Neural progenitor cell (in vitro differentiated cells): ENCODE measurements at regions not wholly inside any gene's neighbourhood (a gene's known extent, or its start where the extent isn't known, plus 50 kb on each side); places are given as distances from the start of the nearest gene placed in this dataset.
A peak's percentile ranks its signal among the peaks of the same experiment; 100 is the strongest.

Experiments
- DNase-seq: peaks from one replicate; pipeline ENCODE4 v3.0.0-alpha.2; 2016; ENCODE audit warnings: low spot score
- H2AFZ ChIP-seq: fragments of 200-600 bp; sonication (generic); replicated peaks from 2 replicates; pipeline ENCODE4 v1.6.1; 2016; ENCODE audit warnings: antibody characterized with exemption
- H3F3A ChIP-seq: fragments of 200-600 bp; sonication (generic); 2 replicates; pipeline ENCODE4 v1.6.1; 2016; ENCODE audit warnings: antibody characterized with exemption, low read depth
- H3K27ac ChIP-seq: fragments of 200-600 bp; sonication (generic); 2 replicates; pipeline ENCODE4 v1.5.1; 2016; ENCODE audit warnings: mild to moderate bottlenecking
- H3K27me3 ChIP-seq: fragments of 200-600 bp; sonication (generic); 2 replicates; pipeline ENCODE4 v1.6.1; 2016; ENCODE audit warnings: mild to moderate bottlenecking, moderate library complexity
- H3K36me3 ChIP-seq: fragments of 200-600 bp; sonication (generic); 2 replicates; pipeline ENCODE4 v1.5.1; 2016
- H3K4me1 ChIP-seq: fragments of 200-600 bp; sonication (generic); 2 replicates; pipeline ENCODE4 v1.6.1; 2016; ENCODE audit warnings: mixed run types
- H3K4me2 ChIP-seq: fragments of 200-600 bp; sonication (generic); 2 replicates; pipeline ENCODE4 v1.6.1; 2016
- H3K4me3 ChIP-seq: fragments of 200-600 bp; sonication (generic); 2 replicates; pipeline ENCODE4 v1.5.1; 2016
- H3K79me2 ChIP-seq: fragments of 200-600 bp; sonication (generic); 2 replicates; pipeline ENCODE4 v1.6.1; 2016; ENCODE audit warnings: low read depth
- H3K9ac ChIP-seq: fragments of 200-600 bp; sonication (generic); 2 replicates; pipeline ENCODE4 v1.6.1; 2016
- H3K9me3 ChIP-seq: fragments of 200-600 bp; sonication (generic); 2 replicates; pipeline ENCODE4 v1.5.1; 2016; ENCODE audit warnings: low read depth
- H4K20me1 ChIP-seq: fragments of 200-600 bp; sonication (generic); 2 replicates; pipeline ENCODE4 v1.6.1; 2016; ENCODE audit warnings: low read depth
- H3K27ac Mint-ChIP-seq: 3 replicates; pipeline ENCODE4 v1.8.0; 2021; ENCODE audit warnings: mixed read lengths
- H3K27me3 Mint-ChIP-seq: 2 replicates; pipeline ENCODE4 v1.8.0; 2022; ENCODE audit warnings: low read depth, mild to moderate bottlenecking, inconsistent platforms, moderate library complexity, mixed read lengths; ENCODE audit not compliant: insufficient read depth
- H3K36me3 Mint-ChIP-seq: 3 replicates; pipeline ENCODE4 v1.8.0; 2021; ENCODE audit warnings: mixed read lengths
- H3K4me1 Mint-ChIP-seq: 3 replicates; pipeline ENCODE4 v1.8.0; 2021; ENCODE audit warnings: mixed read lengths
- H3K4me3 Mint-ChIP-seq: 3 replicates; pipeline ENCODE4 v1.8.0; 2021; ENCODE audit warnings: mild to moderate bottlenecking, moderate library complexity, mixed read lengths
- H3K9me3 Mint-ChIP-seq: 3 replicates; pipeline ENCODE4 v1.8.0; 2020; ENCODE audit warnings: mixed read lengths
- EZH2 ChIP-seq: fragments of 200-600 bp; sonication (generic); IDR thresholded peaks from 2 replicates; pipeline ENCODE4 v1.6.1; 2017; ENCODE audit warnings: antibody characterized with exemption, mild to moderate bottlenecking, moderate library complexity
- EZH2phosphoT487 ChIP-seq: fragments of 200-600 bp; sonication (generic); IDR thresholded peaks from 2 replicates; pipeline ENCODE4 v1.6.1; 2017; ENCODE audit warnings: antibody characterized with exemption
- TF ChIP-seq, protein P1 (sequence below): fragments of 200-600 bp; sonication (generic); IDR thresholded peaks from 2 replicates; pipeline ENCODE4 v1.5.1; 2017; ENCODE audit warnings: antibody characterized with exemption, mild to moderate bottlenecking

DNA sequence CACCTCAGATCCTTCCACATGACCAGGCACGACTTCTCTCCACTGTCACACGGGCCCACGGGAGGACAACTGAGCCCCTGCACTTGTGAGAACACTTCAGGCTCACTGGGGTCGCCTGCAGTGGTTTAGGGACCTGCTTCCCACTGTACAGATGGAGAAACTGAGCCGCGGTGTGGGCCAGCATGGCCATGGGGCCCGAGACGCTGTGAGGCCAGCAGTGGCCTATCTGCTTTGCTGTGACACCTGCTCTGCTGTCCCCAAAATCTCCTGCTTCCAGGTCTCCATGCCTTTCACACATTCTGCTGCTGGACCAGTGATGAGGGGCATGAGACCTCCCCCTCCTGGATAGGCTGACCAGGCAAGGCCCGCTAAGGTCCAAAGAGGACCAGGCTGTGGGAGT lies 75.8 kb upstream of the PAX2 start:
- TF ChIP-seq, protein P1, sequence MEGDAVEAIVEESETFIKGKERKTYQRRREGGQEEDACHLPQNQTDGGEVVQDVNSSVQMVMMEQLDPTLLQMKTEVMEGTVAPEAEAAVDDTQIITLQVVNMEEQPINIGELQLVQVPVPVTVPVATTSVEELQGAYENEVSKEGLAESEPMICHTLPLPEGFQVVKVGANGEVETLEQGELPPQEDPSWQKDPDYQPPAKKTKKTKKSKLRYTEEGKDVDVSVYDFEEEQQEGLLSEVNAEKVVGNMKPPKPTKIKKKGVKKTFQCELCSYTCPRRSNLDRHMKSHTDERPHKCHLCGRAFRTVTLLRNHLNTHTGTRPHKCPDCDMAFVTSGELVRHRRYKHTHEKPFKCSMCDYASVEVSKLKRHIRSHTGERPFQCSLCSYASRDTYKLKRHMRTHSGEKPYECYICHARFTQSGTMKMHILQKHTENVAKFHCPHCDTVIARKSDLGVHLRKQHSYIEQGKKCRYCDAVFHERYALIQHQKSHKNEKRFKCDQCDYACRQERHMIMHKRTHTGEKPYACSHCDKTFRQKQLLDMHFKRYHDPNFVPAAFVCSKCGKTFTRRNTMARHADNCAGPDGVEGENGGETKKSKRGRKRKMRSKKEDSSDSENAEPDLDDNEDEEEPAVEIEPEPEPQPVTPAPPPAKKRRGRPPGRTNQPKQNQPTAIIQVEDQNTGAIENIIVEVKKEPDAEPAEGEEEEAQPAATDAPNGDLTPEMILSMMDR: no peak
- no peak for TF ChIP-seq EZH2phosphoT487
- TF ChIP-seq EZH2: no peak
- no peak overlapping the region for H3K27ac Mint-ChIP-seq
- H3K36me3 Mint-ChIP-seq: no peaks in the 10 kb centered on the region
- peaks cover under 1% of the 10 kb centered on the region for H3F3A ChIP-seq
- no peaks in the 10 kb centered on the region for H3K9me3 ChIP-seq
- no peak overlapping the region for H3K4me3 ChIP-seq
- H3K4me2 ChIP-seq: no peak overlapping the region
- no peak overlapping the region for H3K4me3 Mint-ChIP-seq
- H3K4me1 Mint-ChIP-seq: peaks cover 3% of the 10 kb centered on the region
- peaks cover 4% of the 10 kb centered on the region for H3K4me1 ChIP-seq
- H4K20me1 ChIP-seq: peaks cover 22% of the 10 kb centered on the region
- H3K27me3 Mint-ChIP-seq: peaks cover 73% of the 10 kb centered on the region
- H3K27ac ChIP-seq: no peak overlapping the region
- no peaks in the 10 kb centered on the region for H3K79me2 ChIP-seq
- no peaks in the 10 kb centered on the region for H3K9me3 Mint-ChIP-seq
- H3K36me3 ChIP-seq: no peaks in the 10 kb centered on the region
- H3K27me3 ChIP-seq: peaks cover 100% of the 10 kb centered on the region
- DNase-seq: no peak
- no peak overlapping the region for H3K9ac ChIP-seq
- H2AFZ ChIP-seq: no peak overlapping the region

DNA sequence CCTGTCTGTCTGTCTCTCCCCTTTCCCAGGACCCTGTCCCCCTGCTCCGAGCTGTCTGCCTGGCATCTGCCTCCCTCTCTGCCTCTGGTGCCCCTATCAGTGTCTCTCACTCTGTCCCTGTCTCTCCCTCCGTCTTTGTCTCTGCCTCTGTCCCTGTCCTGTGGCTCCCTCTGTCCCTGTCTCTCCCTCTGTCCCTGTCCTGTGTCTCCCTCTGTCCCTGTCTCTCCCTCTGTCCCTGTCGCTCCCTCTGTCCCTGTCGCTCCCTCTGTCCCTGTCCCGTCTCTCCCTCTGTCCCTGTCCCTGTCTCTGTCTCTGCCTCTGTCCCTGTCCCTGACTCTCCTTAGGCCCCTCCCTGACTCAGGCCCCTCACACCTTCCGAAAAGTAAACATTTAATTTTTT lies 75.0 kb upstream of the PAX2 start:
- no peak overlapping the region for H3K27ac ChIP-seq
- no peak for DNase-seq

DNA sequence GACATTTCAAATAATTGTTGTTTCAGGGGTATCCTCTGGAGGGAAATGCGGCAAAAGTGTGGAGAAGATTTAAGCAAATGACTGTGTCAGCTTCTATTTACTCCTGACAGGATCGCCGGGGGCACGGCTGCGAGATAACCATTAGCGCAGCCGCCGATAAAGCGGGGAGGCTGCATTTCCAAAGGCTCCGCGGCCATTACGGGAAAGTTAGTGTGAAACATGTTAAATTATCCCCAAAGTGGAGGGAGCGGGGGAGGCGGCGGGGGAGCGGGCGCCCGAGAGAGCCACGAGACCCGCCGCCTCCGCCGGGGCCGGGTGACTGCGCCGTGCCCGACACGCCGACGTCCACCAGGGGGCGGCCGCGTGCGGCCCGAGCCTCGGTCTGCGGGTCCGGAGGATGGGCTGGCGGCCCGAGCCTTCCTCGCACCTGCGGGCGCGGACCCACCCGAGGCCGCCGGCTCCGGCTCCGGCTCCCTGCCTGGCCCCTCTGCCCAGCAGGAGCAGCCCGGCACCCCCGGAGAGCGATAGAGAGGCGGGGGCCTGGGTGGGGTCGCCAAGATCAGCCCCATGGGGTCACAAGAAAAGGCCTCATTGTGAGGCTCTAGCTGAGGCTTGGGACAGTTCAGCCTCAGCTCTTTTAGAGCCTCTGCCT lies 74.4 kb upstream of the PAX2 start:
- no peak overlapping the region for H3K9ac ChIP-seq
- H3K27ac Mint-ChIP-seq: no peak overlapping the region
- peak; percentile 98 for TF ChIP-seq EZH2
- TF ChIP-seq, protein P1: peak; percentile 87
- TF ChIP-seq EZH2phosphoT487: peak; percentile 87
- peaks cover 4% of the 10 kb centered on the region for H3K4me1 ChIP-seq
- no peaks in the 10 kb centered on the region for H3F3A ChIP-seq
- peaks cover 3% of the 10 kb centered on the region for H3K4me1 Mint-ChIP-seq
- peak overlapping the region; percentile 29 for H3K4me3 ChIP-seq
- peak overlapping the region; percentile 63 for H3K4me3 Mint-ChIP-seq
- H3K9me3 Mint-ChIP-seq: no peaks in the 10 kb centered on the region
- H3K9me3 ChIP-seq: no peaks in the 10 kb centered on the region
- no peaks in the 10 kb centered on the region for H3K36me3 Mint-ChIP-seq
- H3K27me3 ChIP-seq: peaks cover 100% of the 10 kb centered on the region
- H2AFZ ChIP-seq: no peak overlapping the region
- no peaks in the 10 kb centered on the region for H3K36me3 ChIP-seq
- H3K27ac ChIP-seq: no peak overlapping the region
- peaks cover 71% of the 10 kb centered on the region for H3K27me3 Mint-ChIP-seq
- H3K79me2 ChIP-seq: no peaks in the 10 kb centered on the region
- H4K20me1 ChIP-seq: peaks cover 26% of the 10 kb centered on the region
- peak overlapping the region; percentile 72 for H3K4me2 ChIP-seq
- peak; percentile 71 for DNase-seq

More for the DNA sequence above, 75.0 kb upstream of the PAX2 start:
- Histone ChIP-seq H3K9me3 (no peaks in the 10 kb centered on the region), H3K36me3 (no peaks in the 10 kb centered on the region), H2AFZ (no peak overlapping the region), H3K27me3 (peaks cover 100% of the 10 kb centered on the region), H3K79me2 (no peaks in the 10 kb centered on the region), H3F3A (no peaks in the 10 kb centered on the region), H3K4me2 (peak overlapping the region; percentile 72), H3K4me3 (peak overlapping the region; percentile 29), H3K4me1 (peaks cover 4% of the 10 kb centered on the region), H4K20me1 (peaks cover 22% of the 10 kb centered on the region), H3K9ac (no peak overlapping the region)
- peak overlapping the region; percentile 48 for H3K4me3 Mint-ChIP-seq
- TF ChIP-seq EZH2phosphoT487 (no peak), EZH2 (no peak)
- TF ChIP-seq, protein P1: no peak
- H3K36me3 Mint-ChIP-seq: no peaks in the 10 kb centered on the region
- H3K27ac Mint-ChIP-seq: no peak overlapping the region
- no peaks in the 10 kb centered on the region for H3K9me3 Mint-ChIP-seq
- H3K27me3 Mint-ChIP-seq: peaks cover 73% of the 10 kb centered on the region
- H3K4me1 Mint-ChIP-seq: peaks cover 3% of the 10 kb centered on the region
